Naive thymus-derived CD4-positive, alpha-beta T cell (primary cell): ENCODE measurements at regions not wholly inside any gene's neighbourhood (a gene's known extent, or its start where the extent isn't known, plus 50 kb on each side); places are given as distances from the start of the nearest gene placed in this dataset.

Source experiments
- ATAC-seq: fragments of 150-1000 bp; cut with Tn5 transposase; 2 replicates; pipeline ENCODE4 v1.10.0; 2021; ENCODE audit warnings: mild to moderate bottlenecking, moderate library complexity
- CTCF ChIA-PET: fragments of 350-600 bp; sonication (Branson Sonifier 250); formaldehyde crosslinking; loops from one replicate; lab custom pipeline; 2021; ENCODE audit warnings: antibody characterized with exemption; lab: Charles Lee
- POLR2A ChIA-PET: fragments of 350-600 bp; sonication (Branson Sonifier 250); formaldehyde crosslinking; loops from one replicate; lab custom pipeline; 2021; ENCODE audit warnings: antibody characterized with exemption, inconsistent platforms; lab: Charles Lee
- DNase-seq, 9 donors: peaks; one replicate each; pipeline versions ENCODE4 v3.0.0 to v3.0.0-alpha.2; 2020 to 2022; ENCODE audit warnings: mixed read lengths in 1 of 9
- H3K27ac ChIP-seq: one replicate; pipeline ENCODE4 v1.7.0; 2013; ENCODE audit warnings: mild to moderate bottlenecking, low read depth, low read length, moderate library complexity
- H3K27me3 ChIP-seq, 2 donors: one replicate each; pipeline ENCODE4 v1.7.0; 2013; ENCODE audit warnings: low read length in 2 of 2, mild to moderate bottlenecking in 2 of 2, moderate library complexity in 2 of 2; ENCODE audit not compliant: control insufficient read depth in 2 of 2, insufficient read depth in 2 of 2
- H3K36me3 ChIP-seq, 3 experiments: 1 replicate in 2 of 3; 2 replicates in 1 of 3; pipeline ENCODE4 v1.7.0; 2013; ENCODE audit warnings: low read length in 3 of 3, mild to moderate bottlenecking in 3 of 3, moderate library complexity in 1 of 3; ENCODE audit not compliant: insufficient read depth in 3 of 3, control insufficient read depth in 2 of 3
- H3K4me1 ChIP-seq, 2 donors: one replicate each; pipeline ENCODE4 v1.7.0; 2013; ENCODE audit warnings: low read length in 2 of 2, mild to moderate bottlenecking in 2 of 2, moderate library complexity in 1 of 2; ENCODE audit not compliant: control insufficient read depth in 2 of 2, insufficient read depth in 2 of 2
- H3K4me3 ChIP-seq: 2 replicates; pipeline ENCODE4 v1.7.0; 2013; ENCODE audit warnings: mild to moderate bottlenecking, low read length
- H3K9me3 ChIP-seq, 3 experiments: 1 replicate in 2 of 3; 2 replicates in 1 of 3; pipeline ENCODE4 v1.7.0; 2013; ENCODE audit warnings: low read length in 3 of 3; ENCODE audit not compliant: control insufficient read depth in 2 of 3
- H3K27ac Mint-ChIP-seq, 9 donors: one replicate each; pipeline ENCODE4 v1.8.0; 2020 to 2022; ENCODE audit warnings: mixed read lengths in 9 of 9, mild to moderate bottlenecking in 8 of 9, moderate library complexity in 5 of 9, inconsistent platforms in 2 of 9
- H3K27me3 Mint-ChIP-seq, 5 donors: one replicate each; pipeline ENCODE4 v1.8.0; 2021 to 2022; ENCODE audit warnings: mixed read lengths in 5 of 5, mild to moderate bottlenecking in 1 of 5
- H3K36me3 Mint-ChIP-seq, 5 donors: one replicate each; pipeline ENCODE4 v1.8.0; 2020 to 2022; ENCODE audit warnings: mixed read lengths in 5 of 5, mild to moderate bottlenecking in 3 of 5, inconsistent platforms in 1 of 5
- H3K4me1 Mint-ChIP-seq, 7 donors: one replicate each; pipeline ENCODE4 v1.8.0; 2020 to 2022; ENCODE audit warnings: mixed read lengths in 7 of 7, mild to moderate bottlenecking in 3 of 7, inconsistent platforms in 1 of 7
- H3K4me3 Mint-ChIP-seq, 10 donors: one replicate each; pipeline ENCODE4 v1.8.0; 2020 to 2022; ENCODE audit warnings: mild to moderate bottlenecking in 10 of 10, mixed read lengths in 10 of 10, moderate library complexity in 6 of 10, inconsistent platforms in 2 of 10
- H3K9me3 Mint-ChIP-seq, 11 donors: one replicate each; pipeline ENCODE4 v1.8.0; 2020 to 2022; ENCODE audit warnings: mixed read lengths in 11 of 11, mild to moderate bottlenecking in 4 of 11, inconsistent platforms in 1 of 11, moderate library complexity in 1 of 11
- intact Hi-C, 2 donors: fragments of 100-400 bp; cut with micrococcal nuclease; formaldehyde crosslinking; loops; one replicate each; pipeline ENCODE4 v1.15.1; 2023

GRCh38 chrX:2594491-2594890 lies 93.7 kb upstream of the DHRSX start:
- no peak for DNase-seq
- intact Hi-C loops = loop anchor here (5.0 kb wide), 2 partner anchors 33 to 1272 kb away; no protein-coding TSS in a partner anchor
- Mint-ChIP-seq H3K27me3 (no peaks in the 10 kb centered on the region), H3K4me1 (peaks cover 0 to 20% (median 12%) of the 10 kb centered on the region in 7 donors), H3K4me3 (no peak overlapping the region), H3K27ac (peak overlapping the region in 1 of 9 donors; percentile 74), H3K36me3 (peaks cover 0 to 13% (median 0%) of the 10 kb centered on the region in 5 donors), H3K9me3 (no peaks in the 10 kb centered on the region)
- Histone ChIP-seq H3K9me3 (no peaks in the 10 kb centered on the region), H3K27me3 (no peaks in the 10 kb centered on the region), H3K4me1 (no peaks in the 10 kb centered on the region), H3K36me3 (peaks cover 0 to 4% (median 0%) of the 10 kb centered on the region in 3 experiments), H3K4me3 (no peak overlapping the region), H3K27ac (no peak overlapping the region)
- POLR2A ChIA-PET = no interaction called here
- CTCF ChIA-PET = no interaction called here
- no peak for ATAC-seq

- Histone ChIP-seq H3K4me3 (no peak overlapping the region), H3K4me1 (no peaks in the 10 kb centered on the region), H3K27ac (no peak overlapping the region), H3K27me3 (no peaks in the 10 kb centered on the region), H3K9me3 (no peaks in the 10 kb centered on the region), H3K36me3 (peaks cover 0 to 4% (median 0%) of the 10 kb centered on the region in 3 experiments)
- POLR2A ChIA-PET = no interaction called here
- Mint-ChIP-seq H3K27me3 (no peaks in the 10 kb centered on the region), H3K4me3 (no peak overlapping the region), H3K36me3 (peaks cover 0 to 11% (median 0%) of the 10 kb centered on the region in 5 donors), H3K9me3 (no peaks in the 10 kb centered on the region), H3K27ac (no peak overlapping the region), H3K4me1 (peaks cover 0 to 14% (median 11%) of the 10 kb centered on the region in 7 donors)
- ATAC-seq = no peak
- intact Hi-C loops = loop anchor here (2.0 to 5.0 kb wide), 4 partner anchors 35 to 1270 kb away; no protein-coding TSS in a partner anchor
- DNase-seq = no peak
- CTCF ChIA-PET = no interaction called here
Measured at GRCh38 chrX:2592279-2592678, 91.5 kb upstream of the DHRSX start.

GRCh38 chrX:2589186-2590020 lies 88.6 kb upstream of the DHRSX start:
- H3K9me3 Mint-ChIP-seq = no peaks in the 10 kb centered on the region
- H3K27me3 ChIP-seq = no peaks in the 10 kb centered on the region
- no peak for DNase-seq
- H3K4me1 Mint-ChIP-seq = peaks cover 0 to 18% (median 15%) of the 10 kb centered on the region in 7 donors
- peaks cover 0 to 3% (median 0%) of the 10 kb centered on the region in 5 donors for H3K36me3 Mint-ChIP-seq
- no peak for ATAC-seq
- H3K9me3 ChIP-seq = no peaks in the 10 kb centered on the region
- no peak overlapping the region for H3K27ac ChIP-seq
- H3K27me3 Mint-ChIP-seq = peaks cover 4 to 15% (median 6%) of the 10 kb centered on the region in 5 donors
- H3K4me3 ChIP-seq = no peak overlapping the region
- no peaks in the 10 kb centered on the region for H3K4me1 ChIP-seq
- no peaks in the 10 kb centered on the region for H3K36me3 ChIP-seq
- ChIA-PET CTCF (no interaction called here), POLR2A (no interaction called here)
- no peak overlapping the region for H3K4me3 Mint-ChIP-seq
- no peak overlapping the region for H3K27ac Mint-ChIP-seq
- intact Hi-C loops = loop anchor here (5.0 kb wide), 2 partner anchors 38 to 1267 kb away; no protein-coding TSS in a partner anchor

GRCh38 chrX:2588049-2588448 lies 87.3 kb upstream of the DHRSX start:
- no peaks in the 10 kb centered on the region for H3K36me3 ChIP-seq
- Mint-ChIP-seq H3K4me3 (no peak overlapping the region), H3K36me3 (peaks cover 0 to 3% (median 0%) of the 10 kb centered on the region in 5 donors), H3K9me3 (no peaks in the 10 kb centered on the region), H3K27ac (no peak overlapping the region), H3K4me1 (peaks cover 0 to 21% (median 13%) of the 10 kb centered on the region in 7 donors), H3K27me3 (peaks cover 8 to 18% (median 11%) of the 10 kb centered on the region in 5 donors)
- ATAC-seq = no peak
- no peak overlapping the region for H3K4me3 ChIP-seq
- peaks cover 1 to 3% of the 10 kb centered on the region in 2 donors for H3K27me3 ChIP-seq
- POLR2A ChIA-PET = no interaction called here
- no peak for DNase-seq
- H3K27ac ChIP-seq = no peak overlapping the region
- H3K9me3 ChIP-seq = no peaks in the 10 kb centered on the region
- CTCF ChIA-PET = no interaction called here
- no peaks in the 10 kb centered on the region for H3K4me1 ChIP-seq
- intact Hi-C loops = no loop called here

- H3K4me3 ChIP-seq = no peak overlapping the region
- no peaks in the 10 kb centered on the region for H3K36me3 ChIP-seq
- Mint-ChIP-seq H3K9me3 (peaks cover 0 to 2% (median 0%) of the 10 kb centered on the region in 11 donors), H3K4me3 (no peak overlapping the region), H3K4me1 (peaks cover 0 to 24% (median 15%) of the 10 kb centered on the region in 7 donors), H3K27me3 (peaks cover 17 to 27% (median 20%) of the 10 kb centered on the region in 5 donors), H3K36me3 (peaks cover 0 to 3% (median 0%) of the 10 kb centered on the region in 5 donors), H3K27ac (no peak overlapping the region)
- CTCF ChIA-PET = no interaction called here
- no peak for DNase-seq
- H3K9me3 ChIP-seq = no peaks in the 10 kb centered on the region
- no peak for ATAC-seq
- peaks cover 10 to 12% of the 10 kb centered on the region in 2 donors for H3K27me3 ChIP-seq
- POLR2A ChIA-PET = no interaction called here
- intact Hi-C loops = no loop called here
- no peak overlapping the region for H3K27ac ChIP-seq
- H3K4me1 ChIP-seq = no peaks in the 10 kb centered on the region
Measured at GRCh38 chrX:2587146-2587545, 86.4 kb upstream of the DHRSX start.

- ATAC-seq = no peak
- peak overlapping the region in 1 of 9 donors; percentile 5 for H3K27ac Mint-ChIP-seq
- H3K36me3 Mint-ChIP-seq = peaks cover 0 to 4% (median 0%) of the 10 kb centered on the region in 5 donors
- no peaks in the 10 kb centered on the region for H3K36me3 ChIP-seq
- H3K27me3 ChIP-seq = peaks cover 15 to 27% of the 10 kb centered on the region in 2 donors
- H3K27ac ChIP-seq = no peak overlapping the region
- H3K27me3 Mint-ChIP-seq = peaks cover 35 to 42% (median 37%) of the 10 kb centered on the region in 5 donors
- H3K9me3 ChIP-seq = no peaks in the 10 kb centered on the region
- peaks cover 0 to 26% (median 14%) of the 10 kb centered on the region in 7 donors for H3K4me1 Mint-ChIP-seq
- ChIA-PET POLR2A (no interaction called here), CTCF (no interaction called here)
- H3K4me3 Mint-ChIP-seq = peak overlapping the region in 4 of 10 donors; percentile 43 to 85 (median 64)
- no peak overlapping the region for H3K4me3 ChIP-seq
- peaks cover 0 to 3% (median 0%) of the 10 kb centered on the region in 11 donors for H3K9me3 Mint-ChIP-seq
- no peak for DNase-seq
- intact Hi-C loops = no loop called here
- no peaks in the 10 kb centered on the region for H3K4me1 ChIP-seq
Measured at GRCh38 chrX:2585158-2585470, 84.3 kb upstream of the DHRSX start.
